A673 (cell line): ENCODE measurements at regions not wholly inside any gene's neighbourhood (a gene's known extent, or its start where the extent isn't known, plus 50 kb on each side); places are given as distances from the start of the nearest gene placed in this dataset.

Experiments
- EZH2 ChIP-seq: fragments of 200-600 bp; sonication (generic); IDR thresholded peaks from 2 replicates; pipeline ENCODE4 v1.6.1; 2017; ENCODE audit warnings: borderline replicate concordance, low read depth, mild to moderate bottlenecking, mixed read lengths, antibody characterized with exemption, low read length; ENCODE audit not compliant: poor library complexity, severe bottlenecking
- TF ChIP-seq, protein P1 (sequence below): fragments of 300-800, 200-600 bp; sonication (generic); conservative IDR thresholded peaks from 2 replicates; pipeline ENCODE4 v1.5.1; 2017; ENCODE audit warnings: low read depth, mild to moderate bottlenecking, antibody characterized with exemption, low read length, moderate library complexity, mixed read lengths

DNA sequence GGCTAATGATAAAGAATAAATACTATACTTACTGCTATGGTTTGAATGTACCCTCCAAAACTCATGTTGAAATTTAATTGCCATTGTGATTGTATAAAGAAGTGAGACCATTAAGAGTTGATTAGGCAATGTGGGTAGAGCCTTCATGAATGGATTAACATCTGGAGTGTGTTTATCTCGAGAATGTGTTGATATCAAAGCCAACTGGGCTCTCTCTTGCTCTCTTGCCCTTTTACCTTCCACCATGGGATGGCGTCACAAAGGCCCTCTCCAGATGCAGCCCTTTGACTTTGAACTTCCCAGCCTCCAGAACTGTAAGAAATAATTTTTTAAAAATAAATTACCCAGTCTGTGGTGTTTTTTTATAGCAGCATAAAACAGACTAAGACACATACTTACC lies 50.1 kb upstream of the GHITM start:
- TF ChIP-seq, protein P1, sequence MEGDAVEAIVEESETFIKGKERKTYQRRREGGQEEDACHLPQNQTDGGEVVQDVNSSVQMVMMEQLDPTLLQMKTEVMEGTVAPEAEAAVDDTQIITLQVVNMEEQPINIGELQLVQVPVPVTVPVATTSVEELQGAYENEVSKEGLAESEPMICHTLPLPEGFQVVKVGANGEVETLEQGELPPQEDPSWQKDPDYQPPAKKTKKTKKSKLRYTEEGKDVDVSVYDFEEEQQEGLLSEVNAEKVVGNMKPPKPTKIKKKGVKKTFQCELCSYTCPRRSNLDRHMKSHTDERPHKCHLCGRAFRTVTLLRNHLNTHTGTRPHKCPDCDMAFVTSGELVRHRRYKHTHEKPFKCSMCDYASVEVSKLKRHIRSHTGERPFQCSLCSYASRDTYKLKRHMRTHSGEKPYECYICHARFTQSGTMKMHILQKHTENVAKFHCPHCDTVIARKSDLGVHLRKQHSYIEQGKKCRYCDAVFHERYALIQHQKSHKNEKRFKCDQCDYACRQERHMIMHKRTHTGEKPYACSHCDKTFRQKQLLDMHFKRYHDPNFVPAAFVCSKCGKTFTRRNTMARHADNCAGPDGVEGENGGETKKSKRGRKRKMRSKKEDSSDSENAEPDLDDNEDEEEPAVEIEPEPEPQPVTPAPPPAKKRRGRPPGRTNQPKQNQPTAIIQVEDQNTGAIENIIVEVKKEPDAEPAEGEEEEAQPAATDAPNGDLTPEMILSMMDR: no peak
- TF ChIP-seq EZH2: no peak
